Coronary artery (tissue), 2 donors: ENCODE measurements at regions not wholly inside any gene's neighbourhood (a gene's known extent, or its start where the extent isn't known, plus 50 kb on each side); places are given as distances from the start of the nearest gene placed in this dataset.

Experiments
- DNase-seq: peaks from one replicate; pipeline ENCODE4 v3.0.0-alpha.2; 2017; ENCODE audit warnings: low spot score
- H3K27ac ChIP-seq, 2 donors: fragments of 200-600 bp; sonication (generic); one replicate each; pipeline ENCODE4 v1.5.1; 2016 to 2019
- H3K4me3 ChIP-seq: fragments of 200-600 bp; sonication (generic); 2 replicates; pipeline ENCODE4 v1.5.1; 2016; ENCODE audit warnings: mild to moderate bottlenecking, moderate library complexity
- CTCF ChIP-seq: fragments of 200-600 bp; sonication (generic); IDR thresholded peaks from one replicate; pipeline ENCODE4 v1.5.1; 2019; ENCODE audit warnings: antibody characterized with exemption

GRCh38 chr17:36703860-36704266 lies 102.5 kb downstream of the MRM1 start:
- DNase-seq = no peak
- H3K27ac ChIP-seq = no peak overlapping the region
- H3K4me3 ChIP-seq = no peak overlapping the region
- no peak for TF ChIP-seq CTCF

- Histone ChIP-seq H3K4me3 (no peak overlapping the region), H3K27ac (no peak overlapping the region)
- no peak for DNase-seq
- TF ChIP-seq CTCF = no peak
Measured at GRCh38 chr17:36705283-36705795, 104.0 kb downstream of the MRM1 start.

GRCh38 chr17:36705874-36706731 lies 104.7 kb downstream of the MRM1 start:
- no peak for DNase-seq
- no peak for TF ChIP-seq CTCF
- H3K27ac ChIP-seq = no peak overlapping the region
- H3K4me3 ChIP-seq = no peak overlapping the region

- Histone ChIP-seq H3K4me3 (no peak overlapping the region), H3K27ac (no peak overlapping the region)
- no peak for TF ChIP-seq CTCF
- DNase-seq = no peak
Measured at GRCh38 chr17:36707904-36708303, 106.5 kb downstream of the MRM1 start.

GRCh38 chr17:36714789-36715188 lies 113.4 kb downstream of the MRM1 start:
- Histone ChIP-seq H3K27ac (no peak overlapping the region), H3K4me3 (no peak overlapping the region)
- TF ChIP-seq CTCF = no peak
- DNase-seq = no peak

GRCh38 chr17:36715951-36716350 lies 114.6 kb downstream of the MRM1 start:
- H3K4me3 ChIP-seq = no peak overlapping the region
- TF ChIP-seq CTCF = no peak
- DNase-seq = no peak
- no peak overlapping the region for H3K27ac ChIP-seq

GRCh38 chr17:36717088-36717487 lies 115.7 kb downstream of the MRM1 start:
- no peak for TF ChIP-seq CTCF
- Histone ChIP-seq H3K27ac (no peak overlapping the region), H3K4me3 (no peak overlapping the region)
- no peak for DNase-seq
